Activated T-helper 1 cell treated with Interleukin-2 at 50 U/mL for 16 hours (primary cell): ENCODE measurements at regions not wholly inside any gene's neighbourhood (a gene's known extent, or its start where the extent isn't known, plus 50 kb on each side); places are given as distances from the start of the nearest gene placed in this dataset.
"Not testable (repeated sequence)": the region's sequence is repeated elsewhere in the genome, so short reads cannot be mapped to it uniquely, and the experiment has no call there.

Experiments used
- DNase-seq: peaks from one replicate; pipeline ENCODE4 v3.0.0-alpha.2; 2020; ENCODE audit warnings: low read depth

GRCh38 chr20:53891306-53891894, 179.0 kb downstream of the BCAS1 start:
- no peak for DNase-seq

GRCh38 chr20:53890443-53891305, 179.7 kb downstream of the BCAS1 start:
- no peak for DNase-seq

- no peak for DNase-seq
Measured at GRCh38 chr20:53889411-53890148, 180.8 kb downstream of the BCAS1 start.

GRCh38 chr20:53888951-53889350, 181.4 kb downstream of the BCAS1 start:
- no peak for DNase-seq

GRCh38 chr20:53888510-53888909, 181.9 kb downstream of the BCAS1 start:
- no peak for DNase-seq

GRCh38 chr20:53887973-53888372, 182.4 kb downstream of the BCAS1 start:
- no peak for DNase-seq

- DNase-seq: no peak
Measured at GRCh38 chr20:53884859-53885541, 185.4 kb downstream of the BCAS1 start.

GRCh38 chr20:53883098-53883911, 187.1 kb downstream of the BCAS1 start:
- no peak for DNase-seq

GRCh38 chr20:53882438-53882986, 187.9 kb downstream of the BCAS1 start:
- not testable (repeated sequence) for DNase-seq

- DNase-seq: no peak
Measured at GRCh38 chr20:53881362-53881761, 189.0 kb downstream of the BCAS1 start.

- DNase-seq: no peak
Measured at GRCh38 chr20:53880108-53880641, 190.2 kb downstream of the BCAS1 start.

- DNase-seq: no peak
Measured at GRCh38 chr20:53879048-53879684, 191.2 kb downstream of the BCAS1 start.

GRCh38 chr20:53878262-53879047, 191.9 kb downstream of the BCAS1 start:
- DNase-seq: no peak

GRCh38 chr20:53876956-53877355, 193.4 kb downstream of the BCAS1 start:
- DNase-seq: no peak

- no peak for DNase-seq
Measured at GRCh38 chr20:53876470-53876869, 193.9 kb downstream of the BCAS1 start.

GRCh38 chr20:53875452-53875851, 194.9 kb downstream of the BCAS1 start:
- DNase-seq: no peak

GRCh38 chr20:53874706-53875105, 195.7 kb downstream of the BCAS1 start:
- no peak for DNase-seq

- DNase-seq: no peak
Measured at GRCh38 chr20:53874104-53874503, 196.3 kb downstream of the BCAS1 start.

GRCh38 chr20:53873230-53873604, 197.2 kb downstream of the BCAS1 start:
- DNase-seq: no peak
